ENCODE measurements at regions not wholly inside any gene's neighbourhood (a gene's known extent, or its start where the extent isn't known, plus 50 kb on each side); places are given as distances from the start of the nearest gene placed in this dataset.

GRCh38 chr2:105150231-105150630, 91.3 kb upstream of the GPR45 start:
- no peaks in the 10 kb centered on the region for H3K9me3 ChIP-seq (ENCODE audit: control insufficient read depth, low read length)
- H3K27me3 ChIP-seq (ENCODE audit: control insufficient read depth, insufficient read depth, low read length, poor library complexity, severe bottlenecking) = peaks cover 31% of the 10 kb centered on the region
- H3K27ac Mint-ChIP-seq = no peak overlapping the region
- H3K4me1 ChIP-seq (ENCODE audit: control insufficient read depth, insufficient read depth, low read length) = peaks cover 4% of the 10 kb centered on the region
- no peak overlapping the region for H3K9ac ChIP-seq (ENCODE audit: extremely low read depth, low read length, poor library complexity, severe bottlenecking)
- no peaks in the 10 kb centered on the region for H3K36me3 Mint-ChIP-seq (ENCODE audit: low read depth)
- peak; percentile 58 for DNase-seq
- 65 to 72% methylated on average over 3 of the region's 3 CpGs for WGBS, 2 experiments (ENCODE audit: insufficient coverage in 1 of 2, insufficient read length in 1 of 2)
- H3K4me3 Mint-ChIP-seq = no peak overlapping the region
- H3K9me3 Mint-ChIP-seq = no peaks in the 10 kb centered on the region
- H3K27ac ChIP-seq (ENCODE audit: low read depth, low read length) = no peak overlapping the region
- peaks cover 42% of the 10 kb centered on the region for H3K4me1 Mint-ChIP-seq
- H3K36me3 ChIP-seq (ENCODE audit: control insufficient read depth, insufficient read depth, low read length) = no peaks in the 10 kb centered on the region
- H3K4me3 ChIP-seq (ENCODE audit: low read length) = no peak overlapping the region
- no peak for TF ChIP-seq CTCF (conservative IDR thresholded peaks at IDR 0.05)
- H3K27me3 Mint-ChIP-seq (ENCODE audit: insufficient read depth) = peaks cover 35% of the 10 kb centered on the region

GRCh38 chr2:105154119-105154818, 87.3 kb upstream of the GPR45 start:
- H3K27ac ChIP-seq (ENCODE audit: low read depth, low read length) = no peak overlapping the region
- DNase-seq = no peak
- H3K27me3 Mint-ChIP-seq (ENCODE audit: insufficient read depth) = peaks cover 33% of the 10 kb centered on the region
- TF ChIP-seq CTCF (conservative IDR thresholded peaks at IDR 0.05) = no peak
- no peaks in the 10 kb centered on the region for H3K36me3 Mint-ChIP-seq (ENCODE audit: low read depth)
- H3K27ac Mint-ChIP-seq = no peak overlapping the region
- no peak overlapping the region for H3K4me3 Mint-ChIP-seq
- peaks cover 3% of the 10 kb centered on the region for H3K9me3 ChIP-seq (ENCODE audit: control insufficient read depth, low read length)
- H3K4me1 Mint-ChIP-seq = peaks cover 21% of the 10 kb centered on the region
- H3K36me3 ChIP-seq (ENCODE audit: control insufficient read depth, insufficient read depth, low read length) = no peaks in the 10 kb centered on the region
- 77 to 78% methylated on average over 4 to 5 of the region's 5 CpGs for WGBS, 2 experiments (ENCODE audit: insufficient coverage in 1 of 2, insufficient read length in 1 of 2)
- H3K27me3 ChIP-seq (ENCODE audit: control insufficient read depth, insufficient read depth, low read length, poor library complexity, severe bottlenecking) = no peaks in the 10 kb centered on the region
- no peak overlapping the region for H3K9ac ChIP-seq (ENCODE audit: extremely low read depth, low read length, poor library complexity, severe bottlenecking)
- H3K4me1 ChIP-seq (ENCODE audit: control insufficient read depth, insufficient read depth, low read length) = no peaks in the 10 kb centered on the region
- H3K9me3 Mint-ChIP-seq = peaks cover 22% of the 10 kb centered on the region
- no peak overlapping the region for H3K4me3 ChIP-seq (ENCODE audit: low read length)

GRCh38 chr2:105156166-105156565, 85.4 kb upstream of the GPR45 start:
- Histone ChIP-seq H3K4me3 (ENCODE audit: low read length) (no peak overlapping the region), H3K9ac (ENCODE audit: extremely low read depth, low read length, poor library complexity, severe bottlenecking) (no peak overlapping the region), H3K9me3 (ENCODE audit: control insufficient read depth, low read length) (peaks cover 3% of the 10 kb centered on the region), H3K36me3 (ENCODE audit: control insufficient read depth, insufficient read depth, low read length) (no peaks in the 10 kb centered on the region), H3K27me3 (ENCODE audit: control insufficient read depth, insufficient read depth, low read length, poor library complexity, severe bottlenecking) (no peaks in the 10 kb centered on the region), H3K4me1 (ENCODE audit: control insufficient read depth, insufficient read depth, low read length) (no peaks in the 10 kb centered on the region), H3K27ac (ENCODE audit: low read depth, low read length) (no peak overlapping the region)
- peaks cover 7% of the 10 kb centered on the region for H3K4me1 Mint-ChIP-seq
- TF ChIP-seq CTCF (conservative IDR thresholded peaks at IDR 0.05) = no peak
- no peaks in the 10 kb centered on the region for H3K36me3 Mint-ChIP-seq (ENCODE audit: low read depth)
- H3K4me3 Mint-ChIP-seq = no peak overlapping the region
- DNase-seq = no peak
- H3K9me3 Mint-ChIP-seq = peaks cover 22% of the 10 kb centered on the region
- 90 to 94% methylated on average over 2 of the region's 2 CpGs for WGBS, 2 experiments (ENCODE audit: insufficient coverage in 1 of 2, insufficient read length in 1 of 2)
- H3K27me3 Mint-ChIP-seq (ENCODE audit: insufficient read depth) = peaks cover 33% of the 10 kb centered on the region
- H3K27ac Mint-ChIP-seq = no peak overlapping the region
